HepG2 (cell line): ENCODE measurements at regions not wholly inside any gene's neighbourhood (a gene's known extent, or its start where the extent isn't known, plus 50 kb on each side); places are given as distances from the start of the nearest gene placed in this dataset.

ENCODE experiments used
- ATAC-seq: fragments of 200-7000 bp; cut with Tn5 transposase; 3 replicates; pipeline ENCODE4 v1.9.1; 2020; ENCODE audit warnings: mild to moderate bottlenecking, moderate library complexity
- BruUV-seq: library from RNA; stranded (reverse); fragments of 400-500 nt; replicated peaks from 2 replicates; lab custom pipeline; 2021; lab: Mats Ljungman, UMichigan
- CTCF ChIA-PET: fragments of 300-600 bp; formaldehyde crosslinking; extraction: SDS; loops from one replicate; lab custom pipeline; 2021; ENCODE audit warnings: low total read pairs, inconsistent platforms, low intra/inter-chr PET ratio; lab: Yijun Ruan, JAX
- POLR2A ChIA-PET: fragments of 350-600 bp; sonication (Branson Sonifier 250); formaldehyde crosslinking; loops from one replicate; lab custom pipeline; 2020; ENCODE audit warnings: antibody characterized with exemption, inconsistent platforms; lab: Yijun Ruan, JAX
- DNase-seq: peaks from one replicate; pipeline ENCODE4 v3.0.0-alpha.2; 2015; ENCODE audit warnings: low spot score
- FAIRE-seq: peaks from 3 replicates; lab custom pipeline; 2011; peaks lifted over from hg19 to GRCh38; lab: Jason Lieb, UNC
- H2AFZ ChIP-seq: one replicate; pipeline ENCODE4 v1.6.1; 2011; ENCODE audit warnings: low read length, inconsistent platforms
- H3K27ac ChIP-seq: fragments of 300-600 bp; 3 replicates; pipeline ENCODE4 v1.8.0; 2011; ENCODE audit warnings: mixed run types, mild to moderate bottlenecking, mixed read lengths, low read length, inconsistent platforms; ENCODE audit not compliant: insufficient read depth; ENCODE audit errors: extremely low read length
- H3K27me3 ChIP-seq, 2 experiments: fragments of 200-600 bp in 1 of 2; 2 replicates in 1 of 2; 3 replicates in 1 of 2; pipeline versions ENCODE4 v1.6.0 to v1.8.0; 2011; ENCODE audit warnings: low read length in 2 of 2, mild to moderate bottlenecking in 2 of 2, moderate library complexity in 2 of 2, inconsistent platforms in 1 of 2; ENCODE audit not compliant: insufficient read depth in 2 of 2, control insufficient read depth in 1 of 2
- H3K36me3 ChIP-seq, 2 experiments: fragments of 200-600 bp in 1 of 2; replicated peaks in 1 of 2; 2 replicates in 1 of 2; 3 replicates in 1 of 2; pipeline versions ENCODE4 v1.5.1 to v1.8.0; 2011; ENCODE audit warnings: low read length in 2 of 2, inconsistent platforms in 1 of 2; ENCODE audit not compliant: insufficient read depth in 2 of 2, control insufficient read depth in 1 of 2
- H3K4me1 ChIP-seq: 2 replicates; pipeline ENCODE4 v1.5.1; 2012; ENCODE audit warnings: low read length, inconsistent platforms; ENCODE audit not compliant: insufficient read depth
- H3K4me2 ChIP-seq: 2 replicates; pipeline ENCODE4 v1.6.0; 2011; ENCODE audit warnings: low read depth, low read length, inconsistent platforms
- H3K4me3 ChIP-seq, 3 experiments: fragments of 200-600 bp in 1 of 3; sonication (generic), shearing (Covaris generic) in 1 of 3; replicated peaks in 1 of 3; 2 replicates each; pipeline ENCODE4 v1.5.1; 2011 to 2016; ENCODE audit warnings: low read length in 3 of 3, inconsistent platforms in 2 of 3, low read depth in 2 of 3, mild to moderate bottlenecking in 2 of 3, control low read depth in 1 of 3, mixed read lengths in 1 of 3; ENCODE audit not compliant: insufficient read depth in 1 of 3
- H3K79me2 ChIP-seq: one replicate; pipeline ENCODE4 v1.6.1; 2011; ENCODE audit warnings: low read length, inconsistent platforms; ENCODE audit not compliant: insufficient read depth
- H3K9ac ChIP-seq: 2 replicates; pipeline ENCODE4 v1.6.0; 2011; ENCODE audit warnings: mild to moderate bottlenecking, low read depth, low read length, inconsistent platforms; ENCODE audit not compliant: insufficient read depth
- H3K9me3 ChIP-seq: 2 replicates; pipeline ENCODE4 v1.5.1; 2012; ENCODE audit warnings: mild to moderate bottlenecking, low read length
- H4K20me1 ChIP-seq: 2 replicates; pipeline ENCODE4 v1.6.0; 2011; ENCODE audit warnings: inconsistent platforms, mild to moderate bottlenecking, low read length, moderate library complexity; ENCODE audit not compliant: insufficient read depth
- ARHGAP35 ChIP-seq: sonication (generic); formaldehyde crosslinking; IDR thresholded peaks from 2 replicates; pipeline ENCODE4 v1.9.0; 2022; ENCODE audit warnings: mild to moderate bottlenecking, inconsistent platforms, moderate library complexity, missing genetic modification reagents, borderline replicate concordance
- HDAC6 ChIP-seq: fragments of 200-600 bp; sonication (generic); IDR thresholded peaks from 2 replicates; pipeline ENCODE4 v1.7.0; 2017; ENCODE audit warnings: mild to moderate bottlenecking, antibody characterized with exemption, low read length, low read depth
- IKZF1 ChIP-seq: fragments of 450-650 bp; IDR thresholded peaks from 2 replicates; pipeline ENCODE4 v1.7.1; 2016
- NFIB ChIP-seq: sonication (generic); formaldehyde crosslinking; IDR thresholded peaks from 2 replicates; pipeline ENCODE4 v1.9.0; 2021; ENCODE audit warnings: missing genetic modification reagents, mild to moderate bottlenecking, borderline replicate concordance
- PAX8 ChIP-seq: sonication (generic); formaldehyde crosslinking; IDR thresholded peaks from 2 replicates; pipeline ENCODE4 v1.8.0; 2022; ENCODE audit warnings: mild to moderate bottlenecking, missing genetic modification reagents, borderline replicate concordance
- PHF21A ChIP-seq: sonication (generic); formaldehyde crosslinking; IDR thresholded peaks from 2 replicates; pipeline ENCODE4 v1.5.0; 2020; ENCODE audit warnings: mild to moderate bottlenecking, missing genetic modification reagents
- PRMT3 ChIP-seq: sonication (generic); formaldehyde crosslinking; IDR thresholded peaks from 2 replicates; pipeline ENCODE4 v1.8.1; 2022; ENCODE audit warnings: low read depth, mild to moderate bottlenecking, moderate library complexity, missing genetic modification reagents, borderline replicate concordance
- RORA ChIP-seq: sonication (generic); formaldehyde crosslinking; IDR thresholded peaks from 2 replicates; pipeline ENCODE4 v1.5.0; 2020; ENCODE audit warnings: mild to moderate bottlenecking, missing genetic modification reagents, moderate library complexity
- SKIL ChIP-seq: sonication (generic); formaldehyde crosslinking; IDR thresholded peaks from 2 replicates; pipeline ENCODE4 v1.8.0; 2022; ENCODE audit warnings: missing genetic modification reagents, mild to moderate bottlenecking, moderate library complexity, borderline replicate concordance
- ZNF124 ChIP-seq: sonication (generic); formaldehyde crosslinking; IDR thresholded peaks from 2 replicates; pipeline ENCODE4 v1.4.0; 2020; ENCODE audit warnings: missing genetic modification reagents
- ZNF383 ChIP-seq: sonication (generic); formaldehyde crosslinking; IDR thresholded peaks from 2 replicates; pipeline ENCODE4 v1.4.0; 2020; ENCODE audit warnings: missing genetic modification reagents, mild to moderate bottlenecking, borderline replicate concordance
- WGBS: methylation state at CpG from one replicate; pipeline ENCODE4 v1.1.6; 2017; ENCODE audit warnings: low lambda C conversion rate; 5-methylcytosine and 5-hydroxymethylcytosine counted together
- in situ Hi-C: cut with HindIII; loops from 2 replicates; pipeline ENCODE4 v1.10.0; 2017; ENCODE audit warnings: low pct_unique_long_range_greater_than_20kb; ENCODE audit not compliant: extremely low pct_ligation_motif_present
- intact Hi-C: fragments of 100-400 bp; cut with micrococcal nuclease; formaldehyde crosslinking; loops from one replicate; pipeline ENCODE4 v1.10.0; 2022; ENCODE audit not compliant: unreplicated experiment
- TF ChIP-seq, protein P1 (sequence below), 2 experiments: IDR thresholded peaks; 2 replicates each; pipeline ENCODE4 v1.6.1; 2011 to 2012; ENCODE audit warnings: low read length in 2 of 2, borderline replicate concordance in 1 of 2, low read depth in 1 of 2, mild to moderate bottlenecking in 1 of 2, moderate library complexity in 1 of 2
- TF ChIP-seq, protein P2 (sequence below): IDR thresholded peaks from 2 replicates; pipeline ENCODE4 v1.6.1; 2016; ENCODE audit warnings: missing biosample characterization, missing genetic modification reagents, low read depth
- TF ChIP-seq, protein P3 (sequence below), 2 experiments: fragments of 450-650 bp in 1 of 2; sonication (generic) in 1 of 2; formaldehyde crosslinking; IDR thresholded peaks; 2 replicates each; pipeline versions ENCODE4 v1.5.0 to v1.8.0; 2020 to 2022; ENCODE audit warnings: mild to moderate bottlenecking in 1 of 2, missing genetic modification reagents in 1 of 2

DNA sequence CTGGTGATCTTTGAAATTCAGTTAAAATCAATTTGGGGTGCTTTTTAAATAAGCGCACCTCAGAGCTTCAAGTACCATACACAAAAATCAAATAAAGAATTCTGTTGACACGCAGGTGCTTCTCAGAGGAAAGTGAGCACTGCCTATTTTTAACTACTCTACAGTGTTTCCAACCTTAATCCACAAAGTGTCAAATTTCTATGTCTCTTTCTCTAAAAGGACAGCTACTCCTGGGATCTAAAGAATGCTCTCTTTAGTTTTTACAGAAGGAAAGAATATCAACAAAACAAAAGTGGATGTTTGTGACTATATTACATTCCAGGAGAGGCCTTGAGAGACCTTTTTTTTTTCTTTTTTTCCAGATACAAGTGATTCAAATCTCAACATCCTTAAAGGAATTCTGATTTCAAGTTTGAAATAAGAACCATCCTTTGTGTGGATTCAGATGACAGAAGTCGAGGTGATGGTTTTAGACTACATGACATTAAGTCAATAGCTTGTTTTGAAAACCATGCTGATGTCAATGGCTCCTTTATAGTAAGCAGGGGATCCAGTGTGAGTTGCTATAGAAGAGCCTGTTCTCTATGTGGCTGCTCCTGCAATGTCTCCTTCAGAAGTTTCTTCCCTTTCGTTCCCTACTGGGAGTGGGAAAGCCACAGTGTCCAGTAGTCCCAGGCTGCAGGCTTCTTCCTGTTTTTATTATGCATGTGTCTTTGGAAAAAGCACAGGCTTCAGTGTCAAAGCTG lies 67.2 kb upstream of the DEFB112 start (continued):
- TF ChIP-seq, protein P1, sequence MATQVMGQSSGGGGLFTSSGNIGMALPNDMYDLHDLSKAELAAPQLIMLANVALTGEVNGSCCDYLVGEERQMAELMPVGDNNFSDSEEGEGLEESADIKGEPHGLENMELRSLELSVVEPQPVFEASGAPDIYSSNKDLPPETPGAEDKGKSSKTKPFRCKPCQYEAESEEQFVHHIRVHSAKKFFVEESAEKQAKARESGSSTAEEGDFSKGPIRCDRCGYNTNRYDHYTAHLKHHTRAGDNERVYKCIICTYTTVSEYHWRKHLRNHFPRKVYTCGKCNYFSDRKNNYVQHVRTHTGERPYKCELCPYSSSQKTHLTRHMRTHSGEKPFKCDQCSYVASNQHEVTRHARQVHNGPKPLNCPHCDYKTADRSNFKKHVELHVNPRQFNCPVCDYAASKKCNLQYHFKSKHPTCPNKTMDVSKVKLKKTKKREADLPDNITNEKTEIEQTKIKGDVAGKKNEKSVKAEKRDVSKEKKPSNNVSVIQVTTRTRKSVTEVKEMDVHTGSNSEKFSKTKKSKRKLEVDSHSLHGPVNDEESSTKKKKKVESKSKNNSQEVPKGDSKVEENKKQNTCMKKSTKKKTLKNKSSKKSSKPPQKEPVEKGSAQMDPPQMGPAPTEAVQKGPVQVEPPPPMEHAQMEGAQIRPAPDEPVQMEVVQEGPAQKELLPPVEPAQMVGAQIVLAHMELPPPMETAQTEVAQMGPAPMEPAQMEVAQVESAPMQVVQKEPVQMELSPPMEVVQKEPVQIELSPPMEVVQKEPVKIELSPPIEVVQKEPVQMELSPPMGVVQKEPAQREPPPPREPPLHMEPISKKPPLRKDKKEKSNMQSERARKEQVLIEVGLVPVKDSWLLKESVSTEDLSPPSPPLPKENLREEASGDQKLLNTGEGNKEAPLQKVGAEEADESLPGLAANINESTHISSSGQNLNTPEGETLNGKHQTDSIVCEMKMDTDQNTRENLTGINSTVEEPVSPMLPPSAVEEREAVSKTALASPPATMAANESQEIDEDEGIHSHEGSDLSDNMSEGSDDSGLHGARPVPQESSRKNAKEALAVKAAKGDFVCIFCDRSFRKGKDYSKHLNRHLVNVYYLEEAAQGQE (IDR thresholded peaks at IDR 0.05; ENCODE audit: borderline replicate concordance in 1 of 2, low read depth in 1 of 2, low read length in 2 of 2): no peak

DNA sequence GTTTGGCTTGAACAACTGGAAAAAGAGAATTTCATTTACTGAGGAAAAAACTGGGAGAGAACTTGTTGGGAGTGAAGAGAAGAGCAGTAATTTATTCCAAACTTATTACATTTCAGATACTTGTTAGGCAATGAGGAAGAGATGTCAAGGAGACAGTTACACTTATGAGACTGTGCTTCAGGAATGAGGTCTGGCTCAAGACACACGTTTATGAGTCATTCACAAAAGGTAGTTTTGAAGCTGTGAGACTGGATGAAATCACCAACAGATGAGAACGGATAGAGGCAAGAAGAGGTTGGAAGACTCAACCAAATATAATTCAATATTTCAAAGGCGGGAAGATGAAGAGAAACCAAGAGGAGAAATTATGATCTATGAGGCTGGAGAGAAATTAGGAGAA lies 70.6 kb upstream of the DEFB112 start:
- TF ChIP-seq HDAC6: no peak
- TF ChIP-seq, protein P2, sequence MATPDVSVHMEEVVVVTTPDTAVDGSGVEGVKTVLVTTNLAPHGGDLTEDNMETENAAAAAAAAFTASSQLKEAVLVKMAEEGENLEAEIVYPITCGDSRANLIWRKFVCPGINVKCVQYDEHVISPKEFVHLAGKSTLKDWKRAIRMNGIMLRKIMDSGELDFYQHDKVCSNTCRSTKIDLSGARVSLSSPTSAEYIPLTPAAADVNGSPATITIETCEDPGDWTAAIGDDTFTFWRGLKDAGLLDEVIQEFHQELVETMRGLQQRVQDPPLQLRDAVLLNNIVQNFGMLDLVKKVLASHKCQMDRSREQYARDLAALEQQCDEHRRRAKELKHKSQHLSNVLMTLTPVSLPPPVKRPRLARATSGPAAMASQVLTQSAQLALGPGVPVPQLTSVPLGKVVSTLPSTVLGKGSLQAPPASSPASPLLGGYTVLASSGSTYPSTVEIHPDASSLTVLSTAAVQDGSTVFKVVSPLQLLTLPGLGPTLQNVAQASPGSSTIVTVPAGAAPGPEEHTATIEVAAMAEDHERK: no peak
- no peak for TF ChIP-seq PRMT3
- no peak for TF ChIP-seq ZNF124 (CRISPR knock-in tag)
- no peak for TF ChIP-seq RORA
- TF ChIP-seq SKIL (CRISPR knock-in tag): no peak
- TF ChIP-seq, protein P3, sequence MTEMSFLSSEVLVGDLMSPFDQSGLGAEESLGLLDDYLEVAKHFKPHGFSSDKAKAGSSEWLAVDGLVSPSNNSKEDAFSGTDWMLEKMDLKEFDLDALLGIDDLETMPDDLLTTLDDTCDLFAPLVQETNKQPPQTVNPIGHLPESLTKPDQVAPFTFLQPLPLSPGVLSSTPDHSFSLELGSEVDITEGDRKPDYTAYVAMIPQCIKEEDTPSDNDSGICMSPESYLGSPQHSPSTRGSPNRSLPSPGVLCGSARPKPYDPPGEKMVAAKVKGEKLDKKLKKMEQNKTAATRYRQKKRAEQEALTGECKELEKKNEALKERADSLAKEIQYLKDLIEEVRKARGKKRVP (CRISPR knock-in tag; IDR thresholded peaks at IDR 0.05): no peak
- no peak for TF ChIP-seq ARHGAP35 (CRISPR knock-in tag)
- TF ChIP-seq NFIB (CRISPR knock-in tag): no peak
- TF ChIP-seq PHF21A (CRISPR knock-in tag): no peak
- TF ChIP-seq PAX8 (CRISPR knock-in tag): no peak
- no peak for TF ChIP-seq IKZF1
- TF ChIP-seq ZNF383 (CRISPR knock-in tag): no peak
- Histone ChIP-seq H3K27ac (no peak overlapping the region), H3K4me1 (no peaks in the 10 kb centered on the region), H3K4me3 (no peak overlapping the region), H3K9me3 (no peaks in the 10 kb centered on the region), H2AFZ (no peak overlapping the region), H4K20me1 (no peaks in the 10 kb centered on the region), H3K36me3 (no peaks in the 10 kb centered on the region), H3K79me2 (no peaks in the 10 kb centered on the region), H3K4me2 (no peak overlapping the region), H3K27me3 (no peaks in the 10 kb centered on the region), H3K9ac (no peak overlapping the region)
- DNase-seq (no peak), FAIRE-seq (no peak), ATAC-seq (no peak)
- BruUV-seq: no TSS peak
- ChIA-PET POLR2A (no interaction called here), CTCF (no interaction called here)
- in situ Hi-C loops: loop anchor here (10.0 kb wide), 1 partner anchor 475 kb away; no protein-coding TSS in a partner anchor
- 26% methylated on average over 3 of the region's 3 CpGs for WGBS
- intact Hi-C loops: no loop called here
